Stimulated activated CD4-positive, alpha-beta T cell treated with anti-CD3 and anti-CD28 coated beads, Interleukin-2, amount 100 ng/mL, for 24 hours (primary cell): ENCODE measurements at regions not wholly inside any gene's neighbourhood (a gene's known extent, or its start where the extent isn't known, plus 50 kb on each side); places are given as distances from the start of the nearest gene placed in this dataset.
"Not testable (repeated sequence)": the region's sequence is repeated elsewhere in the genome, so short reads cannot be mapped to it uniquely, and the experiment has no call there.

Experiments
- DNase-seq, 2 donors: peaks; one replicate each; pipeline ENCODE4 v3.0.0-alpha.2; 2020

DNA sequence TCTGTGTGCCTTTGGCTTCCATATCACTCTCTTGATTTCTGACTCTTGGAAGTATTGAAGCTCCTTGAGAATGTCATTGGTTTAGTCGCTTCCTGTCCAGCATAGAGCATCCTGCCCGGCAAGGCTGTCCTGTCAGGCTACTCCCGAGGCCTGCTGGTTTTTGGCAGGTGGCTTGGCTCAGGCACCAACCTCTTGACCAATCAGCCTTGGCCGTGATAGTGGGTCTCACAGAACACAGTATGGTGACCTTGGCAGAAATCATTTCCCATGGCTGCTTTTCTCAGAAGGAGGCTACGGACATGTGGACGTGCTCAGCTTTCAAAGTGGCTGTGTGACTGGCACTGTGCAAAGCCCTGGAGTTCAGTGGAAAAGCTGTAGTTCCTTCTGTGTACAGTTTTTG lies 516.9 kb downstream of the REEP3 start:
- no peak for DNase-seq

DNA sequence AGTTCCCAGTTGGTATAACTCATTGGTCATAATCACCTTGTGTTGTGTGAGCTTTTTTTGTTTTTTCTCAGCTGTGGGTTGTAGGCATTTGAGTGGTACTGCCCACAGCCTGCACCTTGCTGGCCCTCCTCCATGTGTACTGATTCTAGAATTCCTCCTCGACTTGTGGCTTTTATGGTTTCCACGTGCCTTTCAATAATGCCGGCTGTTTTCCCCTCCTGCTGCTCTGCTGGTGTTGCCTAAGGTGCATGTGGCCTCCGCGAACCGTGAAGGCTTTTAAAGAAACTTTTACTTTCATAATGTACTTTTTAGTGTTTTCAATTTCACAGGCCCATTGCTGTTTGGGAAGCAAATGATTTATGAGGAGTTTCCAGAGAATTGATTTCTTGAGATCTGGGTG lies 518.0 kb downstream of the REEP3 start:
- no peak for DNase-seq

DNA sequence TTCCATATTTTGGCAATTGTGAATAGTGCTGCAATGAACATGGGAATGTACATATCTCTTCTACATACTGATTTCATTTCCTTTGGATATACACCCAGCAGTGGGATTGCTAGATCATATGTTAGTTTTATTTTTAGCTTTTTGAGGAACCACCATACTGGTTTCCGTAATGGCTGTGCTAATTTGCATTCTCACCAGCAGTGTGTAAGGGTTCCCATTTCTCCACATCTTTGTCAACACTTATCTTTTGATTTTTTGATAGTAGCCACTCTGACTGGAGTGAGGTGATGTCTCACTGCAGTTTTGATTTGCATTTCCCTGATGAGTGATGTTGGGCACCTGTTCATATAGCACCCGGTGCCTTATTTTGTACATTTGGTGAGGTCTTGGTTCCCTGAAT lies 519.6 kb downstream of the REEP3 start:
- no peak for DNase-seq

DNA sequence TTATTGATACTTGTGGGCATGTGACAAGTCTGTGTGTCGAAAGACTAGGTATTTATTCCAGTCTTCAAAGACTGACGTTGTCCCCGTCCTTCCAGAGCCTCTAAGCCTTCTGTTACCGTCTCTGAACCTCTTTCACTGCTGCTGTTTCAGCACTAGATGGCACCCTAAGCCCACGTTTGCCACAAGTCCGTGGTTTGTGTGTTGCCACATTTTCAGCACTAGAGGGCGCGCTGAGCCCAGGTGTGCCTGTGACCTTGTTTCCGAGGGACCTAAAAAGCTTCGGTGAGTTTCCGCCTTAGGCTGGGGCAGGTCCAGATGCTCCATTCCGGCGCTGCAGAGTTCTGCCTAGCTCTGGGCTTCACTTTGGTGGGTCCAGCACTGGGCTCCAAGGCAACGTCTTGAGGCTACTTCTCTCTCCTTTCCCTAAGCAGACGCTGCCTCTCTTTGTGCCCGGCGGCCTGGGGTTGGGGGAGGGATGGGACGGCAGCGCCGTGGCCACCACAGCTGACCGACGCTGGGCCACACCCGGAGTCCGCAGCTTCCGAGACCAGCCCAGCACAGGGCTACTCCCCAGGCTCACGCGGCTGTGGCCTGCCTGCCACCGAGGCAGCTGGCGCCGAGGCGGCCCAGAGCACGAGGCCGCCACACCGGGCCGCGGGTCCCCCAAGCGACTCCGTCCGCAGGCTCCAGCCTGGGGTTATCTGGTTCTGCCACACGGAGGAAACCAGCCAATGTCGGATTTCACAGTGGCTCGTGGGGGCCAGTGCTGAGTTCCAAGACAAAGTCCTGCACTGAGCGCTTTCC lies 520.2 kb downstream of the REEP3 start:
- peak; percentile 78 to 81 for DNase-seq

DNA sequence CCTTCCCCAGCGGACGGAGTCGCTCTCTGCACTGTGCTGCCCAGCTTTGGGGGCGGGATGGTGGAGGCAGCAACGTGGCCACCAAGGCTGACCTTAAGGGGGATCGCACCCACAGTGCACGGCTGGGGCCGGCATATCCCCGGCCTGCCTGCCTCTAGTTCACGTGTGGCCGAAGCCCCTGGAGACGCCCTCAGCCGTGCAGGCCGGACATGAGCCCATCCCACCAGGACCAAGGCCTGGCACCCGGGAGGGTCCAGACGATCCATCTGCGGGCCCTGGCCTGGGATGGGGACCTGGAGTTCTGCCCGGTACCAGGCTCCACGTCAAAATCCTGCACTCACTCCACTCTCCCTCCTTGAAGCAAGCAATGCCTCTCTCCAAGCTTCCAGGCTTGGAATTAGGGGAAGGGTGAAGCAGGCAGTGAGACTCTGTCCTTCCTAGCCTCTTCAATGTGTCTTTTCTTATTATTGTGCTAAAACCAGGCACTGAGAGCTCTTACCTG lies 520.8 kb downstream of the REEP3 start:
- DNase-seq: no peak

DNA sequence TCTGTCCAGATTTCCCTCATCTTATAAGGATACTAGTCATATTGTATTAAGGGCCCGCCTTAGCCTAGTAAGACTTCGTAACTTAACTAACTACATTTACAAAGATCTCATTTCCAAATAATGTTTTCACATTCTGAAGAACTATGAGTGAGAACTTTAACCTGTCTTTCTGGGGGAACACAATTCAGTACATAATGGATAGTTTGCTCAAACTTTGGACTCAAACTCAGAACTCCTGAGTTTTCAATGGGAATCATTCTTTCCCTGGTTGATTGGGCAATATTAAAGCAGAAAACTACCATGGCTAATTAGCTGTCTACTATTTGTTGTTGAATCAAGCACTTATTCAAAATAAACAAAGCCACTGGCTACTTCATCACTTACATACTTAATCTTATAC lies 522.9 kb downstream of the REEP3 start:
- DNase-seq: no peak

DNA sequence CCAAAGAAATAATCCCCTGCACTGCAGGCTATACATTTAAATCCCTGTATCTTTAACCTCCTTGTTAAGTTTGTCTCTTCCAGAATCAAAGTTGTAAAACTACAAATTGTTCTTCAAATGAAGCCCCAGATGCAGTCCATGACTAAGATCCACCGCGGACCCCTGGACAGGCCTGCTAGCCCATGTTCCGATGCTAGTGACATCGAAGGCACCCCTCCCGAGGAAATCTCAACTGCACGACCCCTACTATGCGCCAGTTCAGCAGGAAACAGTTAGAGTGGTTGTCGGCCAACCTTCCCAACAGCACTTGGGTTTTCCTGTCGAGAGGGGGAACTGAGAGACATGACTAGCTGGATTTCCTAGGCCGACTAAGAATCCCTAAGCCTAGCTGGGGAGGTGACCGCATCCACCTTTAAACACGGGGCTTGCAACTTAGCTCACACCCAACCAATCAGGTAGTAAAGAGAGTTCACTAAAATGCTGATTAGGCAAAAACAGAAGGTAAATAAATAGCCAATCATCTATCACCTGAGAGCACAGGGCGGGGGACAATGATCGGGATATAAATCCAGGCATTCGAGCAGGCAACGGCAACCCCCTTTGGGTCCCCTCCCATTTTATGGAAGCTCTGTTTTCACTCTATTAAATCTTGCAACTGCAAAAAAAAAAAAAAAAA lies 523.9 kb downstream of the REEP3 start:
- DNase-seq: not testable (repeated sequence)

DNA sequence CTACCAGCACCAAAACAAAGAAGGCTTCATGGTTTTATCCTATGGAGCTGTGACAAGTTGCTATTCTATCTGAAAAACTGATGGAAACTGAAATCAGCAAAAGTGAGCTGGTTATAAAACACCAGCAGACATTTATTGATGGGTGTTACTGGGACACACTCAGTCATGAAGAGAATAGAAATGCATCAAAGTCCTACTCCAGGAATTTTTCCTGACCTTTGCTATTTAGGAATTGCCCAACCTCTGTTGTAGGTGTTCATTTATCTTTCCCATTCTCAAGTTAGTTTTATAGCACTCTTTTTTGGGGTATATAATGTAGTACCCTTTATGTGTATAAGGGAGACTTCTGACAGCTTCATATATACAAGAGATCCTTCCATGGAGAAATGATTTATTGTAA lies 533.2 kb downstream of the REEP3 start:
- no peak for DNase-seq

DNA sequence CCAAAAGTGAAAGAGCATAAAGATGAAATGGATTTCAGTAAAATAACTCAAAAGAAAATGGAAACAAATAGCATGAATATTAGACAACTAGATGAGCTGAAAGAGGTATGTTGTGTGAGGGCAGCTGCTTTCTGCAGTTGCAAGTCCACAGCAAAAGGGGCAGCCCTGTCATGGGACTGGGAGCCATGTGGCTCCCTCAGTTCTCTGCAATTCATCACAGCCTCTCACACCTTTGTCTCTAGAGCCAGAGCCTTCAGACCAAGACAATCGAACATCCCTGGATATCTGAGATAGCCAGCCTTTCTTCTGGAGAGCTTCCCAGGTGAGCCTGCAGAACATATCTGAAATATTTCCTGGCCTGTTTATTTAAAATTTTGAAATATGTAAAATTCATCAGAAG lies 538.7 kb downstream of the REEP3 start:
- DNase-seq: no peak

DNA sequence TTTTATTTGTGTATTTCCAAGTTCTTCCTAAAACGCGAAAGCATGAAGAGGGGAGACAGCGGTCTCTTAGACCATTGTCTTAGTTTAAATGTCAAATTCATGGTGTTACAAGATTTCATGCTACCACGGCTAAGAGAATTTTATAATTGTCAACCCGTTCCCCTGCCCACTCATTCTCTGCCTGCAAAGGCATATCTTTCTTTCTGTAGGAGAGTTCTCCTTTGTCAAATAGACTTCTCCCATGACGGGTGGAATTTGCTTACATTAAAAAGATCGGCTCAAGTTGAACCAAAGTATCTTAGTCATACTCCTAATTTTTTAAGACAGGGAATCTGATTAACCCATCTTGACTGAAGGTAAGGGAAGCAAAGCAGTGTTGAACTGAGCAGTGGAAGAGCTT lies 539.2 kb downstream of the REEP3 start:
- no peak for DNase-seq

DNA sequence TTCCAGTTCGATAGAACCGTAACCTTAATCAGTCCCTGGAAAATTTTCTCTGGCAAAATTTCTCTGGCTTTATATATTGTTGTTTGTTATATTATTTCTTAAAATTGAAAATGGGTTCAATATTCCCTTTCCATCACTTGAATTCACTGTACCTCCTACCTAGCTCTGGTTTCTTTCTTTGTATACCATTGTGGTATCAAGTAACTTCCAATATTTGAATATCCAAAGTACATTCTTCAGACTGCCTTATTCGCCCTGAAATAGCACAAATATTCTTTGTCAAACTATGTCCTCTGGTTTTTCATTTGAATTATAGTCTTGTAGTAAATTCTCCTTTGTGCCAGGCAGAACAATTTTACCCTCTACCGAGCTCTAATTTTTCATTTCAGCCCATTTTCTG lies 541.6 kb downstream of the REEP3 start:
- no peak for DNase-seq

DNA sequence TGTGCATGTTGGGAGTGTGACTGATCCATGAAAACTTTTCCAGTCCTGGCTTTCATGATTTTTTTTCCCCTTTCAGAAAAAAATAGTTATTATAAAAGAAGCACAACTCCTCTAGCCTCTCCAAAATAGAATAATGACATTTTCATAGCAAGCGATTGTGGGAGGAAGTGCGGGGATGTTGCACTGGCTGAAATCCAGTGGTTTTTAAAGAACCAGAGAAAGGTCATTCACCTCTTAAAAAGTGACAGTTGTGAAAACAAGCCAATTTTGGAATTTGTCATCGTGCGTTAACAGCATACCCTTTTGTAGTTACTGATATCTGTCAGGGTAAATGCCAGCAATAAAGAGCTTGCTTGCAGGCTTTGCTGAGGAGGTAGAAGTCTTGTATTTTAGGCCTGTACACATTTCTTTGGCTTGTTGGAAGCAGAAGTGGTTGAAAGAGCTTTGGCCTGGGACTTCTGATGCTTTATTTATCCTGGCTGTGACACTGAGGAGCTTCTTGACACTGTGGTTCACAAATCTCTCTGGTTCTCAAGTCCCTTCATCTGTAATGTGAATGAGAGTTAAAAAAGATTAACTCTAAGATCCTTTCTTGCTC lies 545.9 kb downstream of the REEP3 start:
- no peak for DNase-seq

DNA sequence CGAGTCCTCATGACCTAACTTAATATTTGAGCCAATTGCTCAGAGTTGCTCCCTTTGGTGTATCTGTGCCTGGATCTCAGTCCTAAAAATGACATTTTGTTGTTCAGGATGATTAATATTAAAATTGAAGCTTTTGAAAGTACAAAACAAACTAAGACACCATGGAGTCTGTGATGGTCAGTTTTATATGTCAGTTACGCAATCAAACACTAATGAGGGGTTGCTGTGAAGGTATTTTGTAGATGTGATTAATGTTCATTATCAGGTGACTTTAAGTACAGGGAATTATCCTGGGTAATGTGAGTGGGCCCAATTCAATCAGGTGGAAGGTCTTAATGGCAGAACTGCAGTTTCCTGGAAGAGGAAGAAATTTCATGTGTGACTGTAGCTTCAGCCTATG lies 546.7 kb downstream of the REEP3 start:
- DNase-seq: no peak

DNA sequence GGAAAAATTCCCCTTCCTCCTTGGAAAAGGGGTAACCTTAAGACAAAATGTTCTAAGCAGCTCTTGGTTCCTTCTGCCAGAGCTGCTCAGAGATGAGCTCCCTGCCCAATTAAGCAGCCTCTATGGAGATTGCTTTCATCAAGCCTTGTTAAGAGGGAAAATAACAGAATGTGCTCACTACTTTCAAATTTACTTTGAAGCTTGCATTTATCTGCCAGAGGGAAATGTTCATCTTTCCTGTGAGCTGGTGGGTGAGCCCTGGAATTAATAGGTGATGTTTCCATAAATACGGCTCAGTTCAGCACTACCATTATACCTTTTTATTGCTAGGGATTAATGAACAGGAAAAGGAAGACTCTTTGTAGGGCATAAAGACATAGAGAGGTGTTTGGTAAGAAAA lies 549.0 kb downstream of the REEP3 start:
- no peak for DNase-seq

DNA sequence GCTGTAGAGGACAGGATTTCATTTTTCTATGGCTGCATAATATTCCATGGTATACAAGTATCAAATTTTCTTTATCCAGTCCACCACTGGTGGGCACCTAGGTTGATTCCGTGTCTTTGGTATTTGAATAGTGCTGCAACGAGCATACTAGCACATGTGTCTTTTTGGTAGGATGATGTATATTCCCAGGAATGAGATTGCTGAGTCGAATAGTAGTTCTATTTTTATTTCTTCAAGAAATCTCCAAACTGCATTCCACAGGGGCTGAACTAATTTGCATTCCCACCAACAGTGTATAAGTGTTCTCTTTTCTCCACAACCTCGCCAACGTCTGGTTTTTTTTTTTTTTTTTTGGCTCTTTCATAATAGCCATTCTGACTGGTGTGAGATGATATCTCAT lies 550.0 kb downstream of the REEP3 start:
- DNase-seq: no peak

DNA sequence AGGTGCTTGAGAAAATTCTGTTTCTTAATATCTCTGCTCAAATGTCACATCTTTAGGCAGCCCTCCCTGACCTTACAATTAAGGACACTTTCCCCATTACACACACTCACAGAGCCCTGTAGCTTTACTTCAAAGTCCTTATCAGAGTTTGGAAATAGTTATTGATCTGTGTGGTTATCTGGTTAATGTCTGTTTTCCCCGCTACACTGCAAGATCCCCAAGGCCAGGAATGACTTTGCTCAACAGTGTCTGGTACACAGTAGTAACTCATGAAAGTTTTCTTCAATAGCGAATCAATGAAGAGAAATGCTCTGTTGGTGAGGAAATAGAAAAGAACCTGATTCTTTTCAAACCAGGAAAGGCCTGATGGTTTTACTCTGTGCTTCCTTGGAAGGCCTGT lies 554.4 kb downstream of the REEP3 start:
- no peak for DNase-seq

DNA sequence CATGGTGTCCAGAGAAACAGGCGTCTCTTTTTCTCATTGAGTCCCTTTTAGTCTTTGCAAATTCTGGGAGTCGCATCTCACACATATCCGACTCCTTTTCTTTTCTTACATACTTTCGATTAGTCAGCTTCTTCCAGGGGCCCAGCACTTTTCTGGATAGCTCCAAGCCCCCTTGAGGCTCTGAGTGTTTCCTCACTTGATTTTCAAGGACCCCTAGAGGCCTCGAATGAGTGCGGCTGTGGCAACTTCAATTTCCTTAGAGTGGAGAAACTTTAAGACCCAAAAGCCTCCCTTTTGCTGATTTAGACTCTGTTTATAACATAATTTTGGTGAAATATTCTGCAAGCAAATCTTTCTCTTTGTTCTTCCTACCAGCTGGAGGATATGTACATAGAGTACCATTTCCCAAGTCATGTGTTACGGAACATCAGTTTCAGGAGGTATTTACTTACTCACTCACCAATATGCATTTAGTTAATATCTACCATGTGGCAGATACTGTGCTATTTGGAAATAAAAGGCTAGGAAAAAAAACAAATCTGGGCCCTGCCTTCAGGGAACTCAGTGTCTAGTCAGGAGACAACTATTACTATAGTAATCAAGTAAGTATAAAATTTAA lies 555.2 kb downstream of the REEP3 start:
- no peak for DNase-seq

DNA sequence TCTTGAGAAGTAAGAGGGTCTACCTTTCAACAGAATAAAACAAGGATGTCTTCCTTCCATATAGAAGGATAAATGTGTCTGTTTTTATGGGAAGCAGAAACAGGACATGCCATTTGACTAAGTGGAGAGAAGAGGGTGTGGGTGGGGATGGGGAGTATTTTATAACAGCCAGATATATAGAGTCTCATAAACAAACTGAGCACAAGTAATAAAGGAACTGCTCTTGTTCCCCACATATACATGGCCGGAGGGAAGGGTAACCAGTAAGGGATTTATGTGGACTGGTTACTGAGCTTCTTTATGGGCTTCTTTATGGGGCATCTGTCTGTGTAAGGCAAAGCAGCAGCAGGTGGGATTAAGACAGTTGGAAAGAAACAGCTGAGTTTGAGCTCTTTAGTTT lies 558.1 kb downstream of the REEP3 start:
- DNase-seq: no peak

DNA sequence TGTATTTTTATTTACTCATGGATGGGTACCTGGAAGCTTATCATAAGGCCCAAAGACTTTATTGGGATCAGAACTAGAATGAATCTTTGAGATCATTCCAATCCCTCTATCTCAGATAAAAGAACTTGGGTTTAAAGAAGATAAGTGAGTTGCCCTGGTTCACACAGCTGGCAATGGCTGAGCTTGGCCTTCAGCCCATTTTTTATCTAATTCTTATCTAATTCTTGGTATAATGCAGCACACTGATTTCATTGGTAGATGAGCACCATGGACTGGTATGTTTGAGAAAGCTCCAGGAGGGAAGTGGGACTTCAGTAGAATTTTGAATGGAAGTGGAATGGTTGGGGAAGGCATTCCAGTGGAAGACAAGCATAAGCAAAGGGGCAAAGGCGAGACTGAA lies 558.9 kb downstream of the REEP3 start:
- DNase-seq: no peak

DNA sequence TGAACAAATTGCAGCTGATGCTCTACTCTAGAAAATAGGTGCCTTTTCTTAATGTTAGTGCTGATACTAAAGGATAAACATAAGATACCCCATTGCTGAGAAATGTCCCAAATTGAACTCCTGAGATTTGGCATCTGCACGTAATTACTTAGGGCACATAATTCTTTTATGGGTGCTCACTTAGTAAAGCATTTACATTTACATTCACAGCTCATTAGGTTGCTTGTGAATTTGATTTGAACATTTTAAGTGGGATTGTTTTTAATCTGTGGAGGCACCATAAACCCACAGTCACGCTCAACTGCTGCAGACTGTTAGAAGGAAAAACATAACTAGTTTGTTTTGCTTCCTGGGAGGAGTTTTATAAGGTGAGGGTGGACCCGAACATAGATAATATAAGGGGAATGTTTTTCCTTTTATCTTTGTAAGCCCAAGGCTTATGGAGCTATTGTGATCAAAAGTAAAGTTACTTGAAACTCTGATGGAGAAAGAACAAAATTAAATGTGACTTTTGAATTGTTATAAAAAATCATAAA lies 560.8 kb downstream of the REEP3 start:
- no peak for DNase-seq

DNA sequence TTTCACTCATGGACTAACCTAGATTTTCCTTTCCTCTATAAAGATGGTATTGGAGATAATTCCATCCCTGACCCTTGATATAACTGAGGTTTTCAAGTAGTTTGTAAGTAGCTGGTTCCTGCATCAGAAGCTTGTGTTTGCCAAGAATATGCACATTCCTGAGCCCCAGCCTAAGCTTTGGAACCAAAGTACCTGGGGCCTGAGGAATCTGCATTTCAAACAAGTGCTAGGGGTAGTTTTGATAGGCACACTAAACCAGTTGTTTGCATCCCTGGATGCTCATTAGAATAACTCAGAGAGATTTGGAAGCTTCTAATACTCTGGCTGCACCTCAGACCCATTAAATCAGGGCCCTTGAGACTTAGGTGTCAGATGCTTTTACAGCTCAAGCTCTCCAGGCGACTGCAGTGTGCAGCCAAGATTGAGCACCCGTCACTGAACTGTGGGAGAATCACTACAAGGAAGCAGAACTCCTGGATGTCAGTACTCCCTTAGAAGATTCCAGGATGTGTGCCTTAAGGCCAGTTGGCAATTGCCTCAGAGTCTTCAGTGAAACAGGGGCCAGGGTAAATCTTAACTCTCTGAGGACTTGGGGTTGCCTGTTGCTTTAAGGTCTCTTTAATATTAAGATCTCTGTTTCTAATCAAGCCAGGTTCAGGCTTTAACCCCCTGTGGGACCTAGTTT lies 565.0 kb downstream of the REEP3 start:
- DNase-seq: no peak

DNA sequence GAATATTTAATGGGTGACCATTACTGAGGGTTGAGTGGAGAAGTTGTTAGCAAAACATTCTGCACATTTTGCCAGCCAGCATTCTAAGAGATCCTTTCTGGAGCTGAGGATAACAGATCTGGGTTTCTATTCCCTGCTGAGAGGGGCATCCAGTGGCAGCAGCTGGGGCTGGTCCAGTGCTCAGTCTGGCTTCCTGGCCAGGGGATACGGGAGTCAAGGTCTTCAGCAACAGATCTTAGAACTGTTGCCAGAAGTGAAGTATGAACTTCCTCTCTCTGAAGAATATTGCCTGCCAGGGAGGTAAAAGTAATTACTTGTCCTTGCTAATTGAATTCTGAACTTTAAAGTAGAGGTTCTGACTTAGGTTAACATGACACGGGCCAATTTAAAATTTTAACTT lies 568.4 kb downstream of the REEP3 start:
- DNase-seq: no peak

DNA sequence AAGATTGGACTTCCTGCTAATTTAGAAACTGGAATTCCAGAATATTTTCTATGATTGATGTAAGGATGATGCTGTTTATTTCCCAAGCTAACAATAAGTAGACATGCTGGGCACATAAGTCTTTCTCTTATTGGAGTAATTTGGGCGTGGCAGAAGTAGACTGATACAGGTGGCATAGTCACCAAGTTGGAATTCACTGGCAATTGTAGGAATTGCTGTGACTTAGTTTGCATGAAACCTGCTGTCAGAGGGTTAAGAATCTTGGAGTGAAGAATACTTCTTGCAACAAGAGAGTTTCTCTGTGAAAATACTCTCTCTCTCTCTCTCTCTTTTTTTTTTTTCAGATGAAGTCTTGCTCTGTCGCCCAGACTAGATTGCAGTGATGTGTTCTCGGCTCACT lies 569.7 kb downstream of the REEP3 start:
- no peak for DNase-seq
